CD4-positive, alpha-beta T cell treated with Interferon gamma for 1 hour (primary cell): ENCODE measurements at regions not wholly inside any gene's neighbourhood (a gene's known extent, or its start where the extent isn't known, plus 50 kb on each side); places are given as distances from the start of the nearest gene placed in this dataset.
"Not testable (repeated sequence)": the region's sequence is repeated elsewhere in the genome, so short reads cannot be mapped to it uniquely, and the experiment has no call there.

ENCODE experiments used
- DNase-seq: peaks from one replicate; pipeline ENCODE4 v3.0.0-alpha.2; 2020

DNA sequence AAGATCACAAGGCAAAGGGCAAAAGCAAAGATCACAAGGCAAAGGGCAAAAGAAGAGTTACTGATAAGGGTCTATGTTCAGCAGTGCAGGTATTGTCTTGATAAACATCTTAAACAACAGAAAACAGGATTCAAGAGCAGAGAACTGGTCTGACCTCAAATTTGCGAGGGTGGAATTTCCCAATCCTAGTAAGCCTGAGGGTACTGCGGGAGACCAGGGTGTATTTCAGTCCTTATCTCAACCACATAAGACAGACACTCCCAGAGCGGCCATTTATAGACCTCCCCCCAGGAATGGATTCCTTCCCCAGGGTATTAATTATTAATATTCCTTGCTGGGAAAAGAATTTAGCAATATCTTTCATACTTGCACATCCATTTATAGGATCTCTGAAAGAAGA lies 575.3 kb upstream of the MAN1A1 start:
- DNase-seq, result not testable (repeated sequence)

GRCh38 chr6:119922814-119923213 lies 573.3 kb upstream of the MAN1A1 start:
- DNase-seq, result no peak

GRCh38 chr6:119921491-119922010 lies 572.0 kb upstream of the MAN1A1 start:
- no peak for DNase-seq

DNA sequence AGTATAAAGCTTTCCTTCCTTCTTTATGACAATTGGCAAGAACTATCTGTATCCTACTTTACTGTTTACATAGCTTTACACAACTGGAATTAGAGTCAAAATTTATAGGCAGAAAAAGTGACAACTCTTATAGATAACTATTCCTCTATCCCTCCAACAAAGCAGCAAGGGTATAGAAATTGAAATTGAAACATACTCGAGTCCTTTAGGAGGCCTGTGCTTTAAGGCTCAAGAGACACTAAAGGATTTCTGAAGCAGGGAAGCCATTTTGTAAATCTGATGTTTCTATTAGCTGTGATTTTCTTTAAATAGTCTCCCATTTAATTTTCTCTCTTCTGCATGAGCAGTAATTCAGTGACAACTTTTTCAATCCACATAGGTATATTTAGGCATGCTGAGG lies 567.6 kb upstream of the MAN1A1 start:
- no peak for DNase-seq

DNA sequence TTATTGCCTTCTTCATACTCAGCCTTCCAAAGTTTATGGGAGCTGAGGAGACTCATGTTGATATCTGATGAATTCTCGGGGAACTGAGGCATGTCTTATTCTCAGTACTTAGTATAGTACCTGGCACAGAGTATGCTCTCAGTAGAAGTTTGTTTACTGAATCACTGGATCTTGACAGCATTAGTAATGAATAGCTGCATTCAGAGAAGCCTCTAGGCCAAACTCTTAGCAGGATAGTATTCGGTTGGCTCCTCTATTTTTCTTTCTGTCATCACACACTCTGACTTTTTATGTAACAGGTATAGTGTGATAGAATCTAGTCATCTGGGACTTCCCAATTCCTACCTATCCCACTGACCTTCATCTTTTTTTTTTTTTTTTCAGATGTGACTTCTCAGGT lies 566.4 kb upstream of the MAN1A1 start:
- DNase-seq, result no peak

DNA sequence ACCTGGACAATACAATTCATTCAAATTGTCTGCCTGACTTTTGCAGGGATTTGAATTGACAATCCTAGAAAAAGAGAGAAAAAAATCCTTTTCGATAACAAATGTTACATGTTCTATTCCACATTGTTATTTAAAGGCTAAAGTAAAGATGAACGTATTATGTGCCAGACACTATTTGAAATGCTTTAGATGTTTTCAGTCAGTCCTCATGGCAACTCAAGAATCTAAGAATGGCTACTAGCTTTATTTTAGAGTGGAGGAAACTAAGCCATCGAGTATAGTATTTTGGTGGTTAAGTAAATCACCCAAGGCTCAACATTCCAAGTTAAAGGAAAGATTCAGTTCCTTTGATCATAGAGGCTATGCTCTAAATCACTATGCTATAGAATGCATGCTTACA lies 558.6 kb upstream of the MAN1A1 start:
- no peak for DNase-seq

- DNase-seq, result no peak
Observed at GRCh38 chr6:119902681-119903080, 553.1 kb upstream of the MAN1A1 start.

GRCh38 chr6:119896806-119897205 lies 547.2 kb upstream of the MAN1A1 start:
- no peak for DNase-seq

- no peak for DNase-seq
Observed at GRCh38 chr6:119895626-119896025, 546.1 kb upstream of the MAN1A1 start.

GRCh38 chr6:119894811-119895210 lies 545.2 kb upstream of the MAN1A1 start:
- DNase-seq, result no peak

GRCh38 chr6:119891644-119892043 lies 542.1 kb upstream of the MAN1A1 start:
- no peak for DNase-seq

- no peak for DNase-seq
Observed at GRCh38 chr6:119891206-119891605, 541.6 kb upstream of the MAN1A1 start.

DNA sequence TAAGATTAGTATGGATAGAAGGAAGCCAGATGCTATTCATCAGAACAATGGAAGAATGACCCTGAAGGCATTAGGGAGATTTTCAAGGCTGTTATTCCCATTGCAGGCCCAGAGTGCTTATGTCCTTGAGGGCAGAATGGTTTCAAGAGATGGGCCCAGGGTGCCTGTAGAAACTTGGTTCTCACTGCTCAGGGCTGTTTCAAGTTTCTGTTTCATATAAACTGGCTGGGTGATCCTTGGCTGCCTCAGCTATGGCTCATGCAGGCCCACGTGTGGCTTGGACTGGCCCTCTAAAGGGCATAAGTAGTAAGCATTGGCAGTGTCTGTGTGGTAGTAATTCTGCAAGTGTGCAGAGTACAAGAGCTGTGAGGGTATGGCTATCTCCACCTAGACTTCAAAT lies 540.9 kb upstream of the MAN1A1 start:
- no peak for DNase-seq

GRCh38 chr6:119887666-119888065 lies 538.1 kb upstream of the MAN1A1 start:
- DNase-seq, result no peak

DNA sequence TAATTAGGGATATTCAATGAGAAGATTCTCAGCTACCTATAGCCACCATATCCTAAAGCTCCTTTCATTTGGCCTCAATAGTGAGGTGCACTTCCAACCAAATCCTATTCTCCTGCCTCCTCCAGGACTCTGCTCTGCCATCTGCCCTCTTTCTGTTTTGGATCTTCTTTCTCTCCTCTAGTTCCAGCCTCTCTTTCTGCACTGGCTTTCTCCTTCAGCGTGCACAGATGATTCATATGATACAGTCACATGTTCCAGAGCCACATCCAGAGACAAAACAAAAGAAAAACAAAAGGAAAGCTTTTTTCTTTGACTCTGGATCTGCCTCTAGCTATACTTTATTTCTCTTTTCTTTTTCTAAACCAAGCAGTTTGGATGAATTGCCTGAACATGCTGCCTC lies 531.9 kb upstream of the MAN1A1 start:
- DNase-seq, result no peak

DNA sequence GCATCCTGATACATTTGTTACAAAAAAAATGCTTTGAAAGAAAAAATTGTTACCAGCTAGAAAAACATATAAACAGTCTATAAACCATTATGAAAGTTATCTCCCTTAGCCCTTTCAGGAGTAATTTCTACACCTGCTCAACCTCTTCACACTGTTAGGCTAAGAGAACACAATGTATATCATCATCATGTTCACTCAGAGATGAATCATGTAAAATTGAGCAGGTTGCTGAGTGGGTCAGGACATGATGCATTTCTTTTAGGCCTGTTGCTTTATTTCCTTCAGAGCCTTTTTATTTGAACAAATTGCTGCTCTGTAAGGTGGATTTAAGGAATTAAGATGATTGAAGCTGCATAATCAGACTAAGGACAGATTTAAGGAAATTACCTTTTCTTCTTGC lies 531.3 kb upstream of the MAN1A1 start:
- DNase-seq, result no peak

DNA sequence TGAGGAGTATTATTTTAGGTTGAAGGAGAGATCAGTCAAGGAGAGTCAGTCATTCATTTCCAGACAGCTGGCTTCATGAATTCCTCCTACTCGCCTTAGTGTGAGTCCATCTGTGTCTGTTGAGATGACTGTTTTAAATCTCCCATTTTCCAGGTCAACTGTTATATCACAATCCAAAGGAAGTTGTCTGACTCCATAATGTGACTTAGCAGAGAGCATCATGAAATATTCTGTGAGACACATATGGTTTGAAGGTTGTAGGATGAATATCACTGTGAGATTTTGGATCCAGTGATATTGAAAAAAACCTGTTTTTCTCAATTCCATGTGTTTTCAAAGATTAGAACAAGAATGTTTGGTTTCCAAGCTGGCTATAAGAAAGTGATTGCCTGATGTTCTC lies 530.2 kb upstream of the MAN1A1 start:
- DNase-seq, result no peak

DNA sequence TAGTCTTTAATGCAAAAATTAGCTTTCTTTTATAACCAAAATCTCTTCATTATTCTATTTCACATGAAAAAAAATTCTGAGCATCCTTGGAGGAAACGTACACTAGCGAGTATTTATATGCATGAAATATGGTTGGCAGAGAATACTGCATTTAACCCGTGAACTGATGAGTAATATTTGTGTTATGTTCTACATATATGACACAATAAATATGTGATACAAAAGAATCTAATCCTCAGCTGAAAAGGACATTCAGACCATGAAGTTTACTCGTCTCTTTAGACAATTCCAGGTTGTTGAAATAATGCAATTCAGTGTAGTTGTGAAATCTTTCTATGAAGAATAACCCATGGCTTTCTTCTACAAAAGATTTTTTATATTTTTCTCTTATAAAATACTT lies 524.8 kb upstream of the MAN1A1 start:
- no peak for DNase-seq

GRCh38 chr6:119873107-119873506 lies 523.5 kb upstream of the MAN1A1 start:
- no peak for DNase-seq

DNA sequence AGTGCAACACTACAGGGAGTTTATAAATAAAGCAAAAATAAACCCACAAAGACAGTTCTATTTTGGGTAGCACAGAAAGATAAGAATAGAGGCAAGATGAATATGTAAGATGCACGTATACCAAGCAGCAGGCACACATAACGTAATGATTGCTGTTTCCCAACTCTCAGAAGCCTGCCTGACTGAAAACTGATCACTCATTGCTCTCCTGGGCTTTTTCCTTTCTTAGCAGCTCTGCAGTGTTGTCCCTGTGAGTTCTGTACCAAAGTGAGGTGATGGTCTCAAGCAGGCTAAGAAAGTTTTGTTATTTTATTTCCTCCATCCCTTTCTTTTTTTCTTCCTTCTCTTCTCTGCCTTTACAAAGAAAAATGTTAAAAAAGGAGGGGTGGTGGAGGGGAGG lies 522.0 kb upstream of the MAN1A1 start:
- no peak for DNase-seq

DNA sequence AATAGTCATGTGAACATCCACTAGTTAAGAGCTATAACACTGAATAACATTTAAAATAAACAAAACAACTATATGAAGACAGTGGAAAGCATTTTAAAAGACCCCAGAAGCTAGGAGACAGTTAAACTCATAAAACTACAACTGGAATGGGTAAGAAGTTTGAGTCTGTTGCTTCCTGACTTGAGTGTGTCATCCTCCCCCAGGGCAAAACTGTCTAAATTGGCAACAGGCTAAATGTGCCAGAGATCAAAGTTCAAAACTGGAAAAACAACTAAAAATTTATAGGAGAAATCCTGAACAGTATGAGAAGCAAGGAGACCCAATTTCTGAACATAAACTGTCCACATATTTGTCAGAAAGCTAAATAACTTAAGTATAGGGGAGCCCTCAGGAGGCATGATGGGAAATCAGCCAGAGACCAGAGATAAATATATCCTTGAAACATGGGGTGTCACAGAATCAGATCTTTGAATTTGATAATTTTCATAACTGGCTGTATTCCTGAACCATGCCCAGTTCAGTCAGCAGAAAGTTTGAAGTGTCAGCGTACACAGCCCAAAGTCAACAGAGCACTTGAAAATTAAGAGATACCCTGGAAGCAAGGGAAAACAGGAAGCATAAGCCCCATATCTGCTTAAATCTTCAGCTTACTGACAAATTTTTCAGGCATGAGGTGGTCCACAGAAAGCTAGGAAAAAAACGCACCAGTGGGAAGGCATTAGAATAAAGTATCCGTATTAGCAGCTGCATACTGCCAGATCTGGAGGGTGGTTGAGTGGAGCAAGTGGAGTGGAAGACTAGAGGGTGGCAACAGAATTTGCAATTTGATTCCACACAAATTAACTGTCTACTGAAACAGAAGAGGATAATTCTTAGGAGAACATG lies 516.1 kb upstream of the MAN1A1 start:
- no peak for DNase-seq

DNA sequence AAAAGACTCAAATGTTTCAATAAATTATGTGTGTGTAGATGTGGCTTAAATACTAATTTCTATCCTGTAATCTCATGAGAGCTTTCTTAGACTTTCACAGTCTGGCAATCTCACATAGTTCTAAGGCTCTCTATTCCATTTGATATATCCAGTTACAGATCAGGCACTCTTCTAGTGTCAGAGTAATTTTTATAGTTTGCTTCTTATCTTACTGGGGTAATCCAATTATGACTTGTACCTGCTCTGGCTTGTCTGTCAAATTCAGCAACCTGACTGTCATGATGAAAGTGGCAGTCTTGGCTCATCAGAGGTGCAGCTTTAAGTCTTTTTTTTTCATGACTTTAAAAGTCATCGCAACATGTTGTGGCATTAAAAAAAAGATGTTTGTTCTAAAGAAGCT lies 513.2 kb upstream of the MAN1A1 start:
- no peak for DNase-seq

DNA sequence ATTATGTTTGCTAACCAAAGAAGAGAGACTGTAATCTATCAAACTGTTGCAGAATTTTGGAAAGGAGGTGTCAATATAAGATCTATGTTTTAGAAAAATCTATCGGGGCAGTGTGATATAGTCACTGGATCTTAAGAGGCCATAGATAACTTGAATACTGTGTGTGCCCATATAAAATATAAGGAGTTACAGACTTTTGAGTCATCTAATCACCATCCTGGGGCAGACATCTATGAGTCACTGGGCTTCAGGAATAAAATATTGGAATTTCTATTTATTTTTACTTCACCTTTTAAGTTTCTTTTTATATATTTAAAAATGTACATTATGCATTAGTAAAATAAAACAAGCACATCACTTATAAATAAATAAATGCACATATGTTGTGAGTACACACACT lies 509.3 kb upstream of the MAN1A1 start:
- no peak for DNase-seq

GRCh38 chr6:119856136-119856535 lies 506.6 kb upstream of the MAN1A1 start:
- no peak for DNase-seq

DNA sequence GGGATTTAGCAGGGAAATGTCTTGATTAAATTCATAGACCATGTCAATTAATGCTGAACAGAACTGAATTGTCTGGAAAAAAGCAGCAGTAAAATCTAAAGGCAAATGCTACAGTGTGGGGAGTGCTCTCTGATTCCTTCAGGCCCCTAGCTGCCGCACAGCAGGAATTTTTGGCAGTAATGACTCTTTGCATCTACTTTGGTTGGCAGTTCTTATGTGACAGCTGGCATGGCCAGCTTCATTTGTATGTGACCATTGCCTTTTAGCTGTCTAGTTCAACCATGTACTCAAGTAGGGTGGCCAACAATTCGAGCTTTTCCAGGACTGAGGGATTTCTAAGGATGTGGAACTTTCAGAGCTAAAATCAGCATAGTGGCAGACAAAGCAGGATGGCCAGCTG lies 499.1 kb upstream of the MAN1A1 start:
- no peak for DNase-seq
